GM21528 (cell line): ENCODE measurements at regions not wholly inside any gene's neighbourhood (a gene's known extent, or its start where the extent isn't known, plus 50 kb on each side); places are given as distances from the start of the nearest gene placed in this dataset.
"Not testable (repeated sequence)": the region's sequence is repeated elsewhere in the genome, so short reads cannot be mapped to it uniquely, and the experiment has no call there.

ENCODE experiments used
- ATAC-seq: cut with Tn5 transposase; IDR thresholded peaks from one replicate; pipeline ENCODE4 v1.9.1; 2021; ENCODE audit warnings: mild to moderate bottlenecking, moderate library complexity; ENCODE audit not compliant: unreplicated experiment, low FRiP score

GRCh38 chr4:58451707-58452106 lies 1341.5 kb upstream of the IGFBP7 start:
- no peak for ATAC-seq

GRCh38 chr4:58435871-58436270 lies 1325.7 kb upstream of the IGFBP7 start:
- no peak for ATAC-seq

- ATAC-seq = no peak
These were observed 1303.7 kb upstream of the IGFBP7 start for GRCh38 chr4:58413849-58414248.

- no peak for ATAC-seq
These were observed 1301.7 kb upstream of the IGFBP7 start for GRCh38 chr4:58411904-58412303.

GRCh38 chr4:58406762-58407161 lies 1296.6 kb upstream of the IGFBP7 start:
- ATAC-seq = no peak

GRCh38 chr4:58368221-58368620 lies 1258.0 kb upstream of the IGFBP7 start:
- ATAC-seq = no peak

GRCh38 chr4:58360354-58361133 lies 1250.4 kb upstream of the IGFBP7 start:
- no peak for ATAC-seq

- ATAC-seq = no peak
These were observed 1249.4 kb upstream of the IGFBP7 start for GRCh38 chr4:58359590-58359989.

GRCh38 chr4:58357947-58358346 lies 1247.8 kb upstream of the IGFBP7 start:
- no peak for ATAC-seq

GRCh38 chr4:58325070-58325469 lies 1214.9 kb upstream of the IGFBP7 start:
- ATAC-seq = no peak

- ATAC-seq = no peak
These were observed 1203.3 kb upstream of the IGFBP7 start for GRCh38 chr4:58313444-58313843.

- ATAC-seq = no peak
These were observed 1193.3 kb upstream of the IGFBP7 start for GRCh38 chr4:58303456-58303855.

GRCh38 chr4:58301376-58301999 lies 1191.3 kb upstream of the IGFBP7 start:
- ATAC-seq = no peak

GRCh38 chr4:58286335-58286734 lies 1176.2 kb upstream of the IGFBP7 start:
- ATAC-seq = no peak

- not testable (repeated sequence) for ATAC-seq
These were observed 1170.7 kb upstream of the IGFBP7 start for GRCh38 chr4:58280928-58281327.

GRCh38 chr4:58275856-58276255 lies 1165.7 kb upstream of the IGFBP7 start:
- ATAC-seq = no peak

- no peak for ATAC-seq
These were observed 1164.4 kb upstream of the IGFBP7 start for GRCh38 chr4:58274553-58274952.

- ATAC-seq = no peak
These were observed 1162.1 kb upstream of the IGFBP7 start for GRCh38 chr4:58272311-58272710.

- ATAC-seq = no peak
These were observed 1155.5 kb upstream of the IGFBP7 start for GRCh38 chr4:58265734-58266133.

- no peak for ATAC-seq
These were observed 1151.3 kb upstream of the IGFBP7 start for GRCh38 chr4:58261526-58261925.

- ATAC-seq = no peak
These were observed 1144.1 kb upstream of the IGFBP7 start for GRCh38 chr4:58254291-58254690.

GRCh38 chr4:58252656-58253055 lies 1142.5 kb upstream of the IGFBP7 start:
- no peak for ATAC-seq
